ENCODE measurements at regions not wholly inside any gene's neighbourhood (a gene's known extent, or its start where the extent isn't known, plus 50 kb on each side); places are given as distances from the start of the nearest gene placed in this dataset.

DNA sequence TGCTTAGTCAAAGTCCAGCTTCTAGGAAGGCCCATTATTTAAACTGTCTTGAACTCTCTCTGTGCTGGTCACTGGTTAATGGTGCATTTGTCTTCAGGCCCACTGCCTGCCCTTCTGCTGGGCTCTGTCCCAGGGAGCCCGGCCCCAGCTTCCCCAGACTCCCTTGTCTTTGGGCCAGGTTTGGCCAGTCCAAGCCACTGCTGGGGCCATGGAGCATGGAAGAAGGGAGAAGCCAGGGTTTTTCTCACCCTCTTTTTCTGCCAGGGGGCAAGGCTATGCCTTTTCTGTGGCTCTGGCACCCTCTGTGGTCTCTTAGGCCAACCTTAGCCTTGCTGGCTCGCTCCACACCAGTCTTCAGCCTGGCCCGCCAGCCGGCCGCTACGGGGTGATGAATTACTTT lies 390.0 kb upstream of the SULF2 start:
- H3K4me1 Mint-ChIP-seq (ENCODE audit: low read depth) = no peaks in the 10 kb centered on the region
- H3K27ac Mint-ChIP-seq = no peak overlapping the region
- no peak overlapping the region for H3K4me3 Mint-ChIP-seq
- no peaks in the 10 kb centered on the region for H3K9me3 Mint-ChIP-seq
- peaks cover 8% of the 10 kb centered on the region for H3K27me3 Mint-ChIP-seq
- no peaks in the 10 kb centered on the region for H3K36me3 Mint-ChIP-seq (ENCODE audit: low read depth)

DNA sequence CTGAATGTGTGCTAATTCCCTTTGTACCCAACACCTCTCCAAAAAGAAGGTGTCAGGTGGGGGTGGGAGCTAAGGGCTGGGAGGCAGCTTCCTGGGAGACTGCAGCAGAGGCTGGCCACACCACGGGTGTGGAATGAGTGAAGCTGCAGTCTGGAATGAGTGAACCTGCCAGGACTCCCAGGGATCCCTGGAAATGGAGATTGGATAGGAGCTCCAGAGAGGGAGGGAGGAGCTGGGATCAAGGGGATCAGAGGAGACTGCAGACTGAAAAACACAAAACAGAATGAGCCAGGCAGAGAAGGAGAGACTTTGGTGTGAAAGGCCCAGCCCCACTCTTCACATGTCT lies 387.0 kb upstream of the SULF2 start:
- Mint-ChIP-seq H3K27ac (no peak overlapping the region), H3K4me1 (ENCODE audit: low read depth) (no peaks in the 10 kb centered on the region), H3K9me3 (no peaks in the 10 kb centered on the region), H3K27me3 (peaks cover 8% of the 10 kb centered on the region), H3K36me3 (ENCODE audit: low read depth) (no peaks in the 10 kb centered on the region), H3K4me3 (no peak overlapping the region)

DNA sequence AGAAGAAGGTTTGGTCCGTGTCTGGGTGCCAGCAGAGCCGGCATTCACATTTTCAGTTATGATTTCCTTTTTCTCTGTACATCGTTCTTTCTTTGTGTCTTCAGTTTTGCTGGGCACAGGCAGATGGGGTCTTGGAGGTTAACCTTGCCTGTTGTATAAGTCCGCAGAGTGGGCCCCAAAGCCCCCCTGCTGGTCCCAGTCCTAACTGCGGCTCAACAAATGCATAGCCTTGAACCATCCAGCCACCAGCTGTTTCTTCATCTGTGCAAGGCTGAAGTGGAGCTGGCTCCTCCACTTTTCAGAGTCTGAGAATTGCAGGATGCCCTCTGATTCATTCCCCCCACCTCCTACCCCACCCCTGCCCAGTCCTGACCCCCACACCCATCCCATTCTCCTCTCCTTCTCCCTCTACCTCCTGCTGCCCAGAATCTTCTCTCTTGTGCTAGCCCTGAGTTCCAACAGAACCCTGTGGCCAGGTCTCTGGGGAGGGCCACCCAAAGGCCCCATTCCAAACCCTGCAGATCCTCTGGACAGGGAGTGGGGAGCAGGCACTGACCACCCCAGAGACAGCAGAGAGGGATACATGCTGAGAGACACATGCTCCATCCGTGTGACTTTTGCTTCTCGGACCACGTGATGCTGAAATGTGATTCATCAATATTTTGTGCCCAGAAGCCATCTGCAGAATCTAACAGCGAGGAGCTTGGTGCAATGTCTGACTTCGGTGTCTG lies 386.5 kb upstream of the SULF2 start:
- Mint-ChIP-seq H3K27me3 (peaks cover 8% of the 10 kb centered on the region), H3K36me3 (ENCODE audit: low read depth) (no peaks in the 10 kb centered on the region), H3K4me3 (no peak overlapping the region), H3K27ac (no peak overlapping the region), H3K4me1 (ENCODE audit: low read depth) (no peaks in the 10 kb centered on the region), H3K9me3 (no peaks in the 10 kb centered on the region)

DNA sequence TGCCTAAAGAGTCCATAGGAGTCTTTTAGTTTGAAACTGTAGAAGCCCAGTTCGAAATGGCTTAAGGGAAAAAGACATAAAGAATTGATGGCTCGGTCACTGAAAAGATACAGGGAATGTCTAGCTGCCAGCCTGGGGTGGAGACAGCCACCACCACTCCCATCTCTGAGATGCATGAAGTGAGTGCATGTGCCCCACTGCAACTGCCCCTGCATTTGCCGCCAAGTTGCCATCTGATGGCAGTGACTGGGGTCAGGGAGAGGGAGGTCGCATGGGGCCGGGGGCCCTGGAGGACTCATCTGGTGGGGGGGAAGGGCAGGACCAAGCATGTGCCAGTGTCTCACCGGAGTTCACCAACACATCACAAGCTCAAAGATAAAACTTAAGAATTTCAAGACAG lies 385.8 kb upstream of the SULF2 start:
- H3K4me3 Mint-ChIP-seq = no peak overlapping the region
- H3K4me1 Mint-ChIP-seq (ENCODE audit: low read depth) = no peaks in the 10 kb centered on the region
- H3K36me3 Mint-ChIP-seq (ENCODE audit: low read depth) = no peaks in the 10 kb centered on the region
- H3K27ac Mint-ChIP-seq = no peak overlapping the region
- H3K27me3 Mint-ChIP-seq = peaks cover 8% of the 10 kb centered on the region
- no peaks in the 10 kb centered on the region for H3K9me3 Mint-ChIP-seq

DNA sequence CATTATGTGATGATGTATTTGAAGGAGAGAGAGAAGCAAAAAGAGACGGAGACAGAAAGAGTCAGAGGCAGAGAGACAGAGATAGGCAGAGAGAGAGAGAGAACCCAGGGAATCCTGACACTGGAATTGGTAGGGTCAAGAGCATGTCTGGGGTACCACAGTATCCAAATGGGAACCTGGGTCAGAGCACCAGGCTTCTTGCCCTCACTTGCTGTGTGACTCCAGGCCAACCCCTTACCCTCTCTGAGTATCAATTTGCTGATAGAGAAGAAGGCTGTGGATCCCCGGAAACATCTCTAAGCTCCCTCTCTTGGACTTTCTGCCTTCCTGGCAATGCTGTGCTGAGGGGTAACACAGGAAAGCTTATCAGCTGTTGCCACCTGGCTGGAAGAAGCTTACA lies 385.3 kb upstream of the SULF2 start:
- H3K27ac Mint-ChIP-seq = no peak overlapping the region
- H3K9me3 Mint-ChIP-seq = no peaks in the 10 kb centered on the region
- no peaks in the 10 kb centered on the region for H3K36me3 Mint-ChIP-seq (ENCODE audit: low read depth)
- peaks cover 8% of the 10 kb centered on the region for H3K27me3 Mint-ChIP-seq
- H3K4me1 Mint-ChIP-seq (ENCODE audit: low read depth) = no peaks in the 10 kb centered on the region
- H3K4me3 Mint-ChIP-seq = no peak overlapping the region

- Mint-ChIP-seq H3K4me3 (no peak overlapping the region), H3K27ac (no peak overlapping the region), H3K27me3 (peaks cover 8% of the 10 kb centered on the region), H3K9me3 (no peaks in the 10 kb centered on the region), H3K36me3 (ENCODE audit: low read depth) (no peaks in the 10 kb centered on the region), H3K4me1 (ENCODE audit: low read depth) (no peaks in the 10 kb centered on the region)
These were observed 384.5 kb upstream of the SULF2 start for GRCh38 chr20:48169650-48170225.

DNA sequence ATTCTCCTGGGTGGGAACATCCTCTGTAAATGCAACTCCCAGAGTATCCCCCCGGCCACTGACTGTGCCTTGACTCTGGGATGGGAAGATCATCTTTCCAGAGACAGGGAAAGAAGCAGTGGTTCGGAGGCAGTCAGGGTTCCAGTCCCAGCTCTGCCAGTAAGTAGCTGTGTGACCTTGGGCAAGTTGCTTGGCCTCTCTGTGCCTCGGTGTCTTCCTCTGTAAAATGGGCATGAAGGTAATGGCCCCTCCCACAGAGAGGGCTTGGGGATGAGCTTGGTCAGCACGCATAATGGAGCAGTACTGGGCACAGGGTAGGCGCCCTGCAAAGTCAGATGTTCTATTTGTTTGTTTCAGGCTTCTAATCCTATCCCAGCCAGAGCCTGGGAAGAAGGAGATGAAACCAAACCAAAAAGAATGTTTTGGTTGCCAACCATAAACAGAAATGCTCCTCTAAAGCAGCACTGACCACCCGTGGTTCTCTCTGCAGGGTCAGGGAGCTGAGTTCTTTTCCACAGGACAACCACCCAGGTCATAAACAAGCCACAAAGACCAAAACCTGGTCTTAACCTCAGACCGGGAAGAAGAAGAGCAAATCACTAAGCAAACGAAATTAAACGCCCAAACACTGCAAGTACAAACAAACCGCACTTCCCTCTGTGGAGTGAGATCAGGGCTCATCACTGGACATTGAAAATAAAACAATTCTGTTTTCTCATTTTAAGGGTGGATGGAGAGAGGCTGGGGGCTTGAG lies 381.0 kb upstream of the SULF2 start:
- Mint-ChIP-seq H3K36me3 (ENCODE audit: low read depth) (no peaks in the 10 kb centered on the region), H3K4me3 (no peak overlapping the region), H3K9me3 (no peaks in the 10 kb centered on the region), H3K27me3 (peaks cover 5% of the 10 kb centered on the region), H3K4me1 (ENCODE audit: low read depth) (no peaks in the 10 kb centered on the region), H3K27ac (no peak overlapping the region)

DNA sequence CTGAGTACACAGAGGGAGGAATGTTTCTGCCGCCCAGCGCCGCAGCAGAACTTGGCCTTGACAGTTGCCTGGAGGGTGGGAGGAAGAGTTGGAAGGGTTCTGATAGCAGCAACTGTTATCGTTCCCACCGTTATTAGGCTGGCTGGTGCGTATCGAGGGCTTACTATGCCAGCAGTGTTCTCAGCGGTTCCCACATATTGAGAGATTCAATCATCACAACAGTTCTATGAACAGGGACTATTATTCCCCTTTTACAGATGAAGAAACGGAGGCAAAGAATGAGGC lies 380.1 kb upstream of the SULF2 start:
- H3K27ac Mint-ChIP-seq = no peak overlapping the region
- no peaks in the 10 kb centered on the region for H3K9me3 Mint-ChIP-seq
- H3K4me3 Mint-ChIP-seq = no peak overlapping the region
- no peaks in the 10 kb centered on the region for H3K36me3 Mint-ChIP-seq (ENCODE audit: low read depth)
- H3K4me1 Mint-ChIP-seq (ENCODE audit: low read depth) = no peaks in the 10 kb centered on the region
- peaks cover 5% of the 10 kb centered on the region for H3K27me3 Mint-ChIP-seq

GRCh38 chr20:48164566-48165400 lies 379.5 kb upstream of the SULF2 start:
- Mint-ChIP-seq H3K36me3 (ENCODE audit: low read depth) (no peaks in the 10 kb centered on the region), H3K9me3 (no peaks in the 10 kb centered on the region), H3K4me3 (no peak overlapping the region), H3K27ac (no peak overlapping the region), H3K27me3 (peaks cover 5% of the 10 kb centered on the region), H3K4me1 (ENCODE audit: low read depth) (no peaks in the 10 kb centered on the region)

- no peak overlapping the region for H3K27ac Mint-ChIP-seq
- no peaks in the 10 kb centered on the region for H3K36me3 Mint-ChIP-seq (ENCODE audit: low read depth)
- H3K4me1 Mint-ChIP-seq (ENCODE audit: low read depth) = no peaks in the 10 kb centered on the region
- no peaks in the 10 kb centered on the region for H3K9me3 Mint-ChIP-seq
- H3K4me3 Mint-ChIP-seq = no peak overlapping the region
- peaks cover 12% of the 10 kb centered on the region for H3K27me3 Mint-ChIP-seq
These were observed 378.8 kb upstream of the SULF2 start for GRCh38 chr20:48164034-48164433.

DNA sequence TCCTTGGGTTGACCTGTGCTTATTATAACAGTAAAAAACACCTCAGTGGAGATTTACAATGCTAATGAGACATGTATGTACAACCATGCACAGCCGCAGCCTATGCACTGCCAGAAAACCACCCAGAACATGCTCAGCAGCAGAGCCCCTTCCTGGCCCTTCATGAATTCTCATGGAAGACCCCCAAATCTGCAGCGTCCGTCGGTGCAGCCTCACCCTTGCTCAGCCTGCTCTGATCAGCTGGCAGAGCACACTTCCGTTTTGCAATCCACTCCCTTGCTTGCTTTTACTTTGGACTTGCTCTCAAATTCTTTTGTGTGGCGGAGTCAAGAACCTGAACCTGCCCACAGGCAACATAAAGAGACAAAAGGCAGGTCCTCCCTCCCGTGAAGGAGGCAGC lies 378.2 kb upstream of the SULF2 start:
- no peaks in the 10 kb centered on the region for H3K9me3 Mint-ChIP-seq
- H3K4me1 Mint-ChIP-seq (ENCODE audit: low read depth) = no peaks in the 10 kb centered on the region
- H3K27ac Mint-ChIP-seq = no peak overlapping the region
- H3K36me3 Mint-ChIP-seq (ENCODE audit: low read depth) = no peaks in the 10 kb centered on the region
- H3K4me3 Mint-ChIP-seq = no peak overlapping the region
- H3K27me3 Mint-ChIP-seq = peaks cover 12% of the 10 kb centered on the region

DNA sequence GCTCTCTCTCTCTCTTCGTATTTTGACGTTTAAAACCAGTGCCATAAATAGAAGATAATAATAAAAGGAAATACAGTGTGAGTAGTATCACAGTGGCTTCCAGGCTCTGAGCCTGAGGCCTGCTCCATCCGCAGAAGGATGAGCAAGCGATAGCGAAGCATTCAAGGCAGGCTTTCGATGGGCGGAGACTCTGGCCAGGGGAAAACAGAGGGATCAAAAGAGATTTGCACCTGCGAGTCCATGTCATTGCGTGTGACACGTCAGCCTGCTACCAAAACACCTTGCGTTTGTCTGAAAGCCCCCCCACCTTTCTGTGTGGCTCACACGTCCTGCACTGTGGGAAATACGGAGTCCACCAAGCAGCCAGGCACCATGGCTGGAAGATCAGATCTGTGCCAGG lies 377.3 kb upstream of the SULF2 start:
- H3K4me3 Mint-ChIP-seq = no peak overlapping the region
- H3K9me3 Mint-ChIP-seq = no peaks in the 10 kb centered on the region
- H3K27me3 Mint-ChIP-seq = peaks cover 16% of the 10 kb centered on the region
- no peaks in the 10 kb centered on the region for H3K36me3 Mint-ChIP-seq (ENCODE audit: low read depth)
- no peak overlapping the region for H3K27ac Mint-ChIP-seq
- H3K4me1 Mint-ChIP-seq (ENCODE audit: low read depth) = no peaks in the 10 kb centered on the region

- H3K27me3 Mint-ChIP-seq = peaks cover 23% of the 10 kb centered on the region
- no peaks in the 10 kb centered on the region for H3K9me3 Mint-ChIP-seq
- H3K36me3 Mint-ChIP-seq (ENCODE audit: low read depth) = peaks cover 4% of the 10 kb centered on the region
- H3K4me1 Mint-ChIP-seq (ENCODE audit: low read depth) = no peaks in the 10 kb centered on the region
- no peak overlapping the region for H3K4me3 Mint-ChIP-seq
- H3K27ac Mint-ChIP-seq = no peak overlapping the region
These were observed 374.1 kb upstream of the SULF2 start for GRCh38 chr20:48159145-48160008.

GRCh38 chr20:48158014-48158413 lies 372.7 kb upstream of the SULF2 start:
- Mint-ChIP-seq H3K36me3 (ENCODE audit: low read depth) (peaks cover 4% of the 10 kb centered on the region), H3K4me1 (ENCODE audit: low read depth) (no peaks in the 10 kb centered on the region), H3K9me3 (no peaks in the 10 kb centered on the region), H3K27ac (no peak overlapping the region), H3K4me3 (no peak overlapping the region), H3K27me3 (peaks cover 19% of the 10 kb centered on the region)
